ENCODE measurements at regions not wholly inside any gene's neighbourhood (a gene's known extent, or its start where the extent isn't known, plus 50 kb on each side); places are given as distances from the start of the nearest gene placed in this dataset.
"Not testable (repeated sequence)": the region's sequence is repeated elsewhere in the genome, so short reads cannot be mapped to it uniquely, and the experiment has no call there.

GRCh38 chr17:30580916-30581315 lies 103.7 kb downstream of the GOSR1 start:
- no peak for DNase-seq

- no peak for DNase-seq
Observed at GRCh38 chr17:30579610-30580315, 102.6 kb downstream of the GOSR1 start.

DNA sequence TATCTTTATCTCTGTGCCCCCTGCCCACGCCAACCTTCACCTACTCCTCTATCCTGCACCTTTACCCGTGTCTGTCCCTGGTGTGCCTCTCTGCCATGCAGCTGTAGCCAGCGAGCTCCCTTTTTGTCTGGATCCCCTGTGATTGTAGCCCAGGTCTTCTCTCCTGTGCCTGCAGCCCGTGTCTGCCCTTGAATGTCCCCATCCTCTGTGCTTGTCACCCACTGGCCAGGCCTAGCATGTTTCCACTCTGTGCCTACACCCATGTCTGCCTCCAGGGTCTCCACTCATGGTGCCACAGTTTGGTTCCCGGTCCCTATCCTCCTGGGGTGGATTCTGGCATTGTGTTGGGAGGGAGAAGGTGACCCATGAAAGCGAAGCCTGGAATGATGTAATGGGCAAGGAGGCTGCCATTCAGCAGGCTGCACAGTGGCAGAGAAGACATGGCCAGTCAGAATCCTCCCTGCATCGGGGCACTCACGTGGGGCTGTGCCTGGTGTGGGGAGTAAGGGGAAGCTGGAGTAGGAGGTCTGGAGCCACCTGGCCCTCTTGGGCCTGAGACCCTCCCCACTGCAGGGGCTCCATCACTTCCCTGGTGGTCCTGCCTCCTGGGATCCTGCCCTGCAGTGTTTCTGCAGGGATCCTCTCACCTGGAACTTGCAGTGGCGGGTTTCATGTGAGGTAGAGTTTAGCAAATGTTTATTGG lies 101.0 kb downstream of the GOSR1 start:
- not testable (repeated sequence) for DNase-seq
